B cell (primary cell): ENCODE measurements at regions not wholly inside any gene's neighbourhood (a gene's known extent, or its start where the extent isn't known, plus 50 kb on each side); places are given as distances from the start of the nearest gene placed in this dataset. TPM values are rescaled to one million over a fixed set of nuclear protein-coding genes. Genes with fewer than 3 reads are reported as not detected.

ENCODE experiments used
- ATAC-seq: fragments of 200-7000 bp; cut with Tn5 transposase; one replicate; pipeline ENCODE4 v1.10.0; 2021; ENCODE audit warnings: low read depth, mild to moderate bottlenecking, moderate number of reproducible peaks, moderate library complexity
- CTCF ChIA-PET: fragments of 350-600 bp; sonication (Branson Sonifier 250); formaldehyde crosslinking; loops from one replicate; lab custom pipeline; 2021; ENCODE audit warnings: antibody characterized with exemption, inconsistent platforms; lab: Charles Lee
- POLR2A ChIA-PET: fragments of 350-600 bp; sonication (Branson Sonifier 250); formaldehyde crosslinking; loops from one replicate; lab custom pipeline; 2021; ENCODE audit warnings: antibody characterized with exemption; lab: Charles Lee
- DNase-seq: peaks from one replicate; pipeline ENCODE4 v3.0.0; 2013
- H2AFZ ChIP-seq: 2 replicates; pipeline ENCODE4 v1.6.1; 2012; ENCODE audit warnings: mild to moderate bottlenecking, low read depth, low read length; ENCODE audit not compliant: insufficient read depth, poor library complexity, severe bottlenecking
- H3K27ac ChIP-seq, 2 donors: 1 replicate in 1 of 2; 2 replicates in 1 of 2; pipeline ENCODE4 v1.5.1; 2012 to 2013; ENCODE audit warnings: low read length in 2 of 2, mild to moderate bottlenecking in 2 of 2, moderate library complexity in 1 of 2
- H3K27me3 ChIP-seq, 4 experiments: fragments of 200-600 bp in 1 of 4; sonication (generic) in 1 of 4; replicated peaks in 1 of 4; 1 replicate in 2 of 4; 2 replicates in 2 of 4; pipeline versions ENCODE4 v1.6.1 to v1.7.0; 2013 to 2016; ENCODE audit warnings: low read length in 3 of 4, mild to moderate bottlenecking in 2 of 4, mixed read lengths in 1 of 4, moderate library complexity in 1 of 4; ENCODE audit not compliant: insufficient read depth in 4 of 4, control insufficient read depth in 3 of 4; ENCODE audit errors: control extremely low read depth in 1 of 4
- H3K36me3 ChIP-seq, 2 experiments: replicated peaks in 1 of 2; 1 replicate in 1 of 2; 2 replicates in 1 of 2; pipeline versions ENCODE4 v1.6.1 to v1.7.1; 2013; ENCODE audit warnings: low read length in 1 of 2; ENCODE audit not compliant: insufficient read depth in 2 of 2, control insufficient read depth in 1 of 2; ENCODE audit errors: control extremely low read depth in 1 of 2, extremely low read depth in 1 of 2
- H3K4me1 ChIP-seq, 2 donors: fragments of 200-600 bp in 1 of 2; sonication (generic) in 1 of 2; 1 replicate in 1 of 2; 2 replicates in 1 of 2; pipeline versions ENCODE4 v1.5.1 to v1.6.1; 2013 to 2017; ENCODE audit warnings: low read length in 2 of 2; ENCODE audit not compliant: control insufficient read depth in 2 of 2, insufficient read depth in 2 of 2
- H3K4me2 ChIP-seq: replicated peaks from 2 replicates; pipeline ENCODE3; 2012; ENCODE audit warnings: mild to moderate bottlenecking, low read depth, low read length; ENCODE audit not compliant: poor library complexity, severe bottlenecking
- H3K4me3 ChIP-seq, 5 experiments: fragments of 200-600 bp in 1 of 5; sonication (generic) in 1 of 5; 1 replicate in 3 of 5; 2 replicates in 2 of 5; pipeline versions ENCODE4 v1.5.1 to v1.7.0; 2011 to 2016; ENCODE audit warnings: low read length in 4 of 5, mild to moderate bottlenecking in 4 of 5, low read depth in 2 of 5, control low read depth in 1 of 5, moderate library complexity in 1 of 5; ENCODE audit not compliant: insufficient read depth in 1 of 5; ENCODE audit errors: control extremely low read depth in 1 of 5, extremely low read depth in 1 of 5
- H3K79me2 ChIP-seq: fragments of 200-600 bp; sonication (generic); one replicate; pipeline ENCODE4 v1.6.0; 2016; ENCODE audit warnings: low read length; ENCODE audit not compliant: control insufficient read depth, insufficient read depth
- H3K9ac ChIP-seq: fragments of 200-600 bp; sonication (generic); 2 replicates; pipeline ENCODE4 v1.6.1; 2017; ENCODE audit warnings: mild to moderate bottlenecking, low read length, moderate library complexity
- H3K9me3 ChIP-seq, 3 donors: one replicate each; pipeline versions ENCODE4 v1.6.1 to v1.7.1; 2013; ENCODE audit warnings: low read length in 2 of 3; ENCODE audit not compliant: control insufficient read depth in 2 of 3, insufficient read depth in 1 of 3; ENCODE audit errors: control extremely low read depth in 1 of 3
- H4K20me1 ChIP-seq: 2 replicates; pipeline ENCODE4 v1.6.0; 2012; ENCODE audit warnings: mild to moderate bottlenecking, low read length; ENCODE audit not compliant: insufficient read depth, control insufficient read depth, poor library complexity, severe bottlenecking
- H3K27ac Mint-ChIP-seq: one replicate; pipeline ENCODE4 v1.8.0; 2021; ENCODE audit warnings: mixed read lengths
- H3K27me3 Mint-ChIP-seq: one replicate; pipeline ENCODE4 v1.8.0; 2021; ENCODE audit warnings: mixed read lengths
- H3K4me1 Mint-ChIP-seq: one replicate; pipeline ENCODE4 v1.8.0; 2021; ENCODE audit warnings: mixed read lengths
- H3K4me3 Mint-ChIP-seq: one replicate; pipeline ENCODE4 v1.8.0; 2021; ENCODE audit warnings: mixed read lengths
- H3K9me3 Mint-ChIP-seq: one replicate; pipeline ENCODE4 v1.8.0; 2022; ENCODE audit warnings: mixed read lengths; ENCODE audit not compliant: insufficient read depth
- EZH2 ChIP-seq: IDR thresholded peaks from 2 replicates; pipeline ENCODE4 v1.6.1; 2012; ENCODE audit warnings: borderline replicate concordance, low read depth, mild to moderate bottlenecking, moderate library complexity, low read length; ENCODE audit not compliant: insufficient read depth, poor library complexity, severe bottlenecking
- WGBS: methylation state at CpG from one replicate; pipeline ENCODE4 v1.1.5; 2013; ENCODE audit warnings: missing lambda C conversion rate; ENCODE audit not compliant: insufficient coverage; 5-methylcytosine and 5-hydroxymethylcytosine counted together
- intact Hi-C: fragments of 100-400 bp; cut with micrococcal nuclease; formaldehyde crosslinking; loops from one replicate; pipeline ENCODE4 v1.10.0; 2022
- small RNA-seq: library from RNA; depleted of rRNA; stranded (forward); fragments of <200 nt; gene quantifications from one replicate; pipeline ENCODE3, GENCODE V24; 2012; ENCODE audit warnings: low replicate concordance, low read depth; ENCODE audit not compliant: insufficient read length
- TF ChIP-seq, protein P1 (sequence below): fragments of 200-600 bp; IDR thresholded peaks from one replicate; pipeline ENCODE4 v1.8.0; 2022; ENCODE audit warnings: antibody characterized with exemption, mild to moderate bottlenecking

DNA sequence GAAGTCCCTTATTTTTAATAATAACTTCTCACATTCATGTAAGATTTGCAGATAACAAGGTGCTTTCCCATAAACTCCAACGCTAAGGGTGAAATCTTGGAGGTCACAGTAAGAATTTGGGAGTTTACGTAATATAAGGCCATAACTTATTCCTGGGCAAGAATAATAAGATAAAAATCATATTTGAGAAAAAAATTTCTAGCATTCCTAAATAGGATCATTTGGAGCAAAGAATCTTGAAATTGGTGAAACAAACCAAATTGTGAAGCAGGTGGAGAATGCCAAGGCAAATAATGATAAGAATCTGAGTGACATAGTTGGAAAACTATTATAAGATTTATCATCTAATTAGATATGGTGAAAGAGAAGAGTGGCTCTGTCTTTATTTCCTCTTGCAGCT, 50.4 kb upstream of the FGF16 start:
- H3K4me1 Mint-ChIP-seq: no peaks in the 10 kb centered on the region
- Histone ChIP-seq H3K4me1 (no peaks in the 10 kb centered on the region), H3K36me3 (no peaks in the 10 kb centered on the region), H3K79me2 (no peaks in the 10 kb centered on the region), H3K27me3 (no peaks in the 10 kb centered on the region), H3K4me2 (no peak overlapping the region), H4K20me1 (no peaks in the 10 kb centered on the region), H3K4me3 (no peak overlapping the region), H3K9ac (no peak overlapping the region), H3K9me3 (no peaks in the 10 kb centered on the region), H2AFZ (no peak overlapping the region), H3K27ac (no peak overlapping the region)
- POLR2A ChIA-PET: no interaction called here
- DNase-seq (no peak), ATAC-seq (no peak)
- H3K9me3 Mint-ChIP-seq: no peaks in the 10 kb centered on the region
- WGBS: no CpG with 5 or more reads among the region's 2 CpGs
- intact Hi-C loops: no loop called here
- CTCF ChIA-PET: no interaction called here
- H3K4me3 Mint-ChIP-seq: no peak overlapping the region
- no peaks in the 10 kb centered on the region for H3K27me3 Mint-ChIP-seq
- H3K27ac Mint-ChIP-seq: no peak overlapping the region
- TF ChIP-seq, protein P1, sequence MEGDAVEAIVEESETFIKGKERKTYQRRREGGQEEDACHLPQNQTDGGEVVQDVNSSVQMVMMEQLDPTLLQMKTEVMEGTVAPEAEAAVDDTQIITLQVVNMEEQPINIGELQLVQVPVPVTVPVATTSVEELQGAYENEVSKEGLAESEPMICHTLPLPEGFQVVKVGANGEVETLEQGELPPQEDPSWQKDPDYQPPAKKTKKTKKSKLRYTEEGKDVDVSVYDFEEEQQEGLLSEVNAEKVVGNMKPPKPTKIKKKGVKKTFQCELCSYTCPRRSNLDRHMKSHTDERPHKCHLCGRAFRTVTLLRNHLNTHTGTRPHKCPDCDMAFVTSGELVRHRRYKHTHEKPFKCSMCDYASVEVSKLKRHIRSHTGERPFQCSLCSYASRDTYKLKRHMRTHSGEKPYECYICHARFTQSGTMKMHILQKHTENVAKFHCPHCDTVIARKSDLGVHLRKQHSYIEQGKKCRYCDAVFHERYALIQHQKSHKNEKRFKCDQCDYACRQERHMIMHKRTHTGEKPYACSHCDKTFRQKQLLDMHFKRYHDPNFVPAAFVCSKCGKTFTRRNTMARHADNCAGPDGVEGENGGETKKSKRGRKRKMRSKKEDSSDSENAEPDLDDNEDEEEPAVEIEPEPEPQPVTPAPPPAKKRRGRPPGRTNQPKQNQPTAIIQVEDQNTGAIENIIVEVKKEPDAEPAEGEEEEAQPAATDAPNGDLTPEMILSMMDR: no peak
- no peak for TF ChIP-seq EZH2

Small RNAs in the stretch of these regions (small RNA-seq; reads per million reads assigned to genes)
- gene MIR325 (not detected), gene RNA5SP509 (not detected)
